Choroid plexus epithelial cell (primary cell): ENCODE measurements at regions not wholly inside any gene's neighbourhood (a gene's known extent, or its start where the extent isn't known, plus 50 kb on each side); places are given as distances from the start of the nearest gene placed in this dataset.

ENCODE experiments used
- DNase-seq: peaks from one replicate; pipeline ENCODE4 v3.0.0-alpha.2; 2010; ENCODE audit warnings: low read depth
- H3K4me3 ChIP-seq: 2 replicates; pipeline ENCODE4 v1.5.1; 2011; ENCODE audit warnings: low read depth, mild to moderate bottlenecking, control low read depth, low read length, moderate library complexity
- CTCF ChIP-seq: conservative IDR thresholded peaks from 2 replicates; pipeline ENCODE4 v1.5.1; 2011; ENCODE audit warnings: low read depth, mild to moderate bottlenecking, control low read depth, inconsistent platforms, low read length, moderate library complexity

- no peak overlapping the region for H3K4me3 ChIP-seq
- no peak for DNase-seq
- no peak for TF ChIP-seq CTCF
Measured at GRCh38 chr15:88730751-88731150, 72.5 kb upstream of the ACAN start.

GRCh38 chr15:88735212-88735611 lies 68.0 kb upstream of the ACAN start:
- H3K4me3 ChIP-seq, result no peak overlapping the region
- no peak for DNase-seq
- no peak for TF ChIP-seq CTCF

GRCh38 chr15:88736204-88736603 lies 67.0 kb upstream of the ACAN start:
- TF ChIP-seq CTCF, result no peak
- DNase-seq, result no peak
- H3K4me3 ChIP-seq, result no peak overlapping the region

- no peak overlapping the region for H3K4me3 ChIP-seq
- no peak for DNase-seq
- TF ChIP-seq CTCF, result no peak
Measured at GRCh38 chr15:88738796-88739195, 64.4 kb upstream of the ACAN start.

- no peak for TF ChIP-seq CTCF
- no peak overlapping the region for H3K4me3 ChIP-seq
- DNase-seq, result no peak
Measured at GRCh38 chr15:88739541-88739940, 63.7 kb upstream of the ACAN start.

- H3K4me3 ChIP-seq, result no peak overlapping the region
- no peak for DNase-seq
- TF ChIP-seq CTCF, result no peak
Measured at GRCh38 chr15:88740356-88740755, 62.9 kb upstream of the ACAN start.

GRCh38 chr15:88741046-88741445 lies 62.2 kb upstream of the ACAN start:
- no peak overlapping the region for H3K4me3 ChIP-seq
- no peak for DNase-seq
- no peak for TF ChIP-seq CTCF
